GM19372 (cell line): ENCODE measurements at regions not wholly inside any gene's neighbourhood (a gene's known extent, or its start where the extent isn't known, plus 50 kb on each side); places are given as distances from the start of the nearest gene placed in this dataset.

Source experiments
- ATAC-seq: cut with Tn5 transposase; IDR thresholded peaks from one replicate; pipeline ENCODE4 v1.9.1; 2021; ENCODE audit warnings: mild to moderate bottlenecking, low read depth, moderate library complexity; ENCODE audit not compliant: unreplicated experiment

DNA sequence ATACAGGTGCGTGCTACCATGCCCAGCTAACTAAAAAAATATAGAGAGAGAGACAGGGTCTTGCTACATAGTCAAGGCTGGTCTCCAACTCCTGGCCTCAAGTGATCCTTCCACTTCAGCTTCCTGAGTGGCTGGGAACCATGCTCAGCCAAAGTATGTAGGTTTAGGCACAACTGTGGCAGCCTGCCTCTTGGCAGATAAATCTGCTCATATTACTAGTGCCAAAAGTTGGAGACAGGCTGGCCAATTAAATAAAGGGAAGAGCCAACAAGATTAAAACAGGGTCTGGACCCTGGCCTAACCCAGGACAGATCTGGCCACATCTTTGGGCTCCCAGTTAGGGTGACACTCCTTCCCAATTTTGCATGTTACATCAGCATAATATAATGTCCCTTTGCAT is 151.7 kb downstream of the CBLN1 start:
- no peak for ATAC-seq

DNA sequence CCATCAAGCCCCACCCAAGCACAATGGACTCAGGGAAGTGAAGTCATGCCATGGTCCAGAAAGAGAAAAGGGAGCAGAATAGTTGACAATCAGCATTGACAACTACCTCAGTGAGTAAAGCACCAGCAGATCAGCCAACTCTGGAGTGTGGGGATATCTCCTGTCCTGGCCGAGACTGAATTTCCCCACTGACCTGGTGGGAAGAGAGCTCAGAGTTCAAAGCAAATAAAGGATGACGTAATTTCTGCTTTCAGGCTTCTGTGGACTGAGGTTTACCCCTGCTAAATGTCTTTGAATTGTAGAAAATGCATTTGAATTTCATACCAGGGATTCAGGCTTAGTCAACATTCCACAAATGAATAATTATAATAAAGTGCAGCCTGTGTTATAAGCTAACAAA is 152.9 kb downstream of the CBLN1 start:
- ATAC-seq, result no peak

DNA sequence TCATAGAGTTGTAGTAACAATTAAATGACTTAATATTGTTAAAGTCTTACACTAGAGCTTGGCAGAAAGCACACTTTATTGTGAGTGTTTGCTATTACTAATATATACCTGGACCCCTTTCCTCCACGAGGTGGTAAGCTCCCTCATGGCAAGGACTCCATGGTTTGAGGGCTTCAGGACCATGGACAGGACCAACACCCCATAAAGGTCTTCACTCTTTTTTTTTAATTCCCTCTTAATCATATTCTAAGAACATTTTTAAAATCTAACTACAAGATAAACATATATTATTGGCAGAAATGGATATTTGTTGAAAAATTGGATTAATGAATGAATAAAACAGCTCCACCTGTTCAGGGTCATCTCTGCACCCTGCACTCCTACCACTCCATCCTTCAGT is 154.5 kb downstream of the CBLN1 start:
- no peak for ATAC-seq

DNA sequence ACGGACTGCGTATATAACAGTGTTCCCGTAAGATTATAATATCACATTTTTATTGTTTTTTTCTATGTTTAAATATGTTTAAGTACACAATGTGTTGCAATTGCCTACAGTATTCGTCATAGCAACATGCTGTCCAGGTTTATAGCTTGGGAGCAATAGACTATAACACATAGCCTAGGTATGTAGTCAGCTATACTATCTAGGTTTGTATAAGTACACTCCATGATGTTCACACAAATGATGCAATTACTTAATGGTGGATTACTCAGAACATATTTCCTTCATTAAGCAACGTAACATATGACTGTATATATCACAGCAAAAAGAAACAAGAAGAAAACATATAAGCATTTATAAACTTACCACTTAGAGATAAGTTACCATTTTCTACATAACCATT is 160.0 kb downstream of the CBLN1 start:
- no peak for ATAC-seq

DNA sequence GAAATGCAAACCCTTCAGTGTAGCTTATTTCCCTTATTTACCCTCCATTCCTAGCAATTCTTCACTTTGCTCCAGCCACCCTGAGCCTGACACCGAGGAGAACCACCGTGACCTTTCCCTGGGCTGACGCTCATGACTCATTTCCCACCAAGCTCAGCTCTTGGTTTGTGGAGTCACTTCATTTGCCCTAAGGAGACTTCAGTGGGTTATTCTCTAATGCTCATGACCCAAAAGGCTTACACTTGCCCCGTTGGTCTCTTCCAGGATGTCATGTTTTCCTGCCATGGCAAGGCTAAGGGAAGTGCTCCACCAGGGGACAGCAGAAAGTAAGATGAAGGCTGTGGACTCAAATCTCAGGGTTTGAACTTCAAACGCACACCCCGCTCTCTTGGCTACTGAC is 161.0 kb downstream of the CBLN1 start:
- ATAC-seq, result no peak

DNA sequence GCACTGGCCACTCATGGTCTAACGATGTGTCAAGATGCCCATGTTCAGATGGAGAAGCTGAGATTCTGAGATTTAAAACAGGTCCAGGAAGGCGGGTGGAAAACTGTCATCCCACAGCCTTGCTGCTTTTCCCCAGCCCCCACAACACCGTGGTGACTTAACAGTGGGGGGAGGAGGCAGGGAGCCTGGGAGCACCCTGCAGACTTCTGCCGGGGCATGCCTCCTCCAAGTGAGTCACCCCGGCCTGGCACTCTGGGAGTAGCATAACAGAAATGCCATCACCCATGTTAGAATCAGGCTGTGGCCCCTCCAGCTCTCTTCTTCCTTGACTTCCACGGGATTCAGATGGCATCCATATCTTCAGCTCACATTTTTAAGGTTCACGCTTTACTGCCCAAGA is 164.8 kb downstream of the CBLN1 start:
- no peak for ATAC-seq

DNA sequence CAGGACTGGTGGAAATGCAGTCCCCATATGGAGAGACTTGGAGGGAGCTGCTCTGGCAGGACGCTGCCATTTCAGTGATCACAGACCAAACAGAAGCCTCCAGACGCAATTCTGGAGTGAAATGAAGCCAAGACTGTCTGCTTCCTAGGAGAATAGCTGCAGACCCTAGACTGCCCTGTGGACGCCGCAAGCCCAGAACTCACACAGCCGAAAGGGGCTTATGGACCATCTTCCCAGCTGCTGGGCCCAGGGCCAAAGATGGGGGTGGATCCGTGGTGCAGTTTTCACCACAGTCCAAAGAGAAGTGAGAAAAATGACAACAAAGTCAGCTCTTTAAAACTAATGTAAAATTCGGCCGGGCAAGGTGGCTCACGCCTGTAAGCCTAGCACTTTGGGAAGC is 165.7 kb downstream of the CBLN1 start:
- ATAC-seq, result no peak

DNA sequence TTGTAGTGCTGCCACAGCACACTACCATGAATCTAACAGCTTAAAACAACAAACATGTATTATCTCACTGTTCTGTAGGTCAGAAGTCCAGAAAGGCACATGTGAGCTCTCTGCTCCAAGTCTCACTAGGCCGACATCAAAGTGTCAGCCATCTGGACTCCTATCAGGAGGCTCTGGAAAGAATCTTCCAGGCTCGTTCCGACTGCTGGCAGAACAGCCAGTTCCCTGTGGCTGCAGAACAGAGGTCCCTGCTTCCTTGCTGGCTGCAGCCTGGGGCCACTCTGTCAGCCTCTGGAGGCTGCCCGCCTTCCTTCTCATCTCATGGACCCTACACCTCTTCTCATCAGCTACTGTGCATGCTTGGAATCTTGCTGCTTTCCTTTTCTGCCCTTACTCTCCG is 168.9 kb downstream of the CBLN1 start:
- ATAC-seq, result no peak

DNA sequence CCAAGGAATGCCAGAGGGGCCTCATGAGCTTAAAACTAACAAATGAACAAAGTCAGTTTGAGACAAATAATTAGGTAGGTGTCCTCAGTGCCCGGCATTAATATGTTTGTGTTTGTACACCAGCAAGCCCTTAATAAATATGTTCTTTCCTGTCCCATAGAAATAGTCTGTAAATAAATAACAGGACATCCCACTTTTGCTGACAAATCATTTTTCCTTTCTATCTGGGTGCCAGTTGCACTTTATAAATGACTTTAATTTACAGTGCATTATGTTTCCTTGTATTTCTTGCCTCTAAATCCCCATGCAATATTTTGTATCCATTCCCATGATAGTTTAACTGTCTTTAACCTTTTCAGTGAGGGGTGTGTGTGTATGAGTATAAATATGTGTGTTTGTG is 170.3 kb downstream of the CBLN1 start:
- no peak for ATAC-seq

DNA sequence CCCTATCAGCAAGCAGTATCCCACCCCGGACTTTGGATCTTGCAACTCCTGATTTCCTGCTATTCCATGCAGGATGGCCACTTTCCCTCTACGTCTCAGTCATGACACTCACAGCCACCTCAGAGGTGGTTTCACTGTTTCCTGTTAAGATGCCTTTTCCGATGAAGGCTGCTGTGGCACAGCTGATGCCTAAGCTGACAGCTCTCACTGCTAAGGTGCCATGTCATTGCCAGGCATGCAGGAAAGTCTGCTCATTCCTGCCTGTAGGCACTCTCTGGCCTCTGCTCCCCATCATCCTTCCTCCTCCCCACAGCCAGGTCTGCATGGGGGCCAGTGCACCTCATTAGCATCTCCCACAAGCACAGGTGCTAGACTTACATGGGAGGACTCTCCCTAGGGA is 173.0 kb downstream of the CBLN1 start:
- ATAC-seq, result no peak

DNA sequence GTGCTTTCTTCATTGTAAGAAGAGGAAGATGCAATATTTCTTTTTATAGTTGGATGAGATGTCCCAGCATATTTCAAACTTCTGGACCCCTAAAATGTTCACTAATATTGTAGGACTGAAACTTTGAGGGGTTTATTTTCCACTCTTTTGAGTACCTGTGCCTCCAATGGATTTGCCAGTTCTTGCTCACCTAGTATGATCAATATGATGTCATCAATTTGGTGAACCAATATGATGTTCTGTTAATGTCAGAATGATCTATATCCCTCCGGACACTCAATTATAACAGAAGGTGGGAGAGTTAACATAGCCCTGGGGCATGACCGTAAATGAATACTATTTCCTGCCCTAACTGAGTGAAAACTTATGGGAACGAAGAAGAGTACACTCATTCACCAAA is 178.3 kb downstream of the CBLN1 start:
- no peak for ATAC-seq

DNA sequence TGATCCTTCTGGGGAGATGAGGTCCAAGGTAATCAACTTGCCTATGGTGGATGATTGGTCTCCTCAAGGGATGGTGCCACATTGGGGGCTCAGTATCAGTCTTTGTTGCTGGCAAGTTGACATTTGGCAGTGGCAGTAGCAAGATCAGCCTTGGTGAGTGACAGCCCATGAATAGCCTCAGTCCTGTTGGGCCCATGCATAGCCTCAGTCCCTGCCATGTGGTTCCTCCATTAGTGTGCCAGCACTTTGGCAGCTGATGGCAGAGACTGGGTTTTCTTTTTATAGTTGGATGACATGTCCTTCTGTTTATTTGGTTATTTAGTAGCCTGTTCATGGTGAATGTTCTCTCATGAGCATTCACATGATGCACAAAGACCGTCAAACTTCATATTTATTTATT is 179.6 kb downstream of the CBLN1 start:
- ATAC-seq, result no peak

DNA sequence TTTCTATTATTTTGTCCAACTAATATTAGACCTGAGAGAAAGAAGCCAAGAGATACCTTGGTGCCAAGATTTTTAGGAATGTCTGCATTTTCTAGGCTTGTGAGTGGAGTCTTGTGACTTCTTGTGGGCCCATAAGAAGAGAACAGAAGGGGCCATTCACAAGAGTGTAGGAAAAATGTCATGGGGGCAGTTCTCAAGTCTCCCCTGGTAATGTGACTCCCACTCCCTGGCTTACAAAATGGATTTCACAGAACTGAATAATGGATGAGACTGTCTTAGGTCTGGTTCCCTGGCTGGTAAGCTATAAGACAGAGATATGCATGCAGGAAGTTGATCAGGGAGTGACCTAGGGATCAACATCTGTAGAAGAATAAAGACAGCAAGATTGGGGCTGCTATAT is 181.3 kb downstream of the CBLN1 start:
- ATAC-seq, result no peak

DNA sequence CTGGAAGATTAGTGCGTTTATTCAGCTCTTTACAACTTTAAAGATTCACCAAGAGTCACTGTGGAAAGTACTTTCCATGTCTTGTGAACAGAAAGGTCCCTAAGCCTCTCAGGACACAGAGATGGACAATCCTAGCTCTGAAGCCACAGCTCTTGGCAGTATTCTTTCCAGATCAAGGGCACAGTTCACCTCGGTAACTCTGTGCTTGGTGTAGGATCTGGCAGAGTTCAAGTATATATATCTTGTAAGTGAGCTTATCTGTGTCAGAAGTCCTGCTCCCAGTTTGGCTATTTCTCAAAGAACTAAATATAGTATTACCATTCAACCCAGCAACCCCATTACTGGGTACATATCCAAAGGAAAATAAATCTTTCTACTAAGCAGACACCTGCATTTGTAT is 183.7 kb downstream of the CBLN1 start:
- no peak for ATAC-seq

DNA sequence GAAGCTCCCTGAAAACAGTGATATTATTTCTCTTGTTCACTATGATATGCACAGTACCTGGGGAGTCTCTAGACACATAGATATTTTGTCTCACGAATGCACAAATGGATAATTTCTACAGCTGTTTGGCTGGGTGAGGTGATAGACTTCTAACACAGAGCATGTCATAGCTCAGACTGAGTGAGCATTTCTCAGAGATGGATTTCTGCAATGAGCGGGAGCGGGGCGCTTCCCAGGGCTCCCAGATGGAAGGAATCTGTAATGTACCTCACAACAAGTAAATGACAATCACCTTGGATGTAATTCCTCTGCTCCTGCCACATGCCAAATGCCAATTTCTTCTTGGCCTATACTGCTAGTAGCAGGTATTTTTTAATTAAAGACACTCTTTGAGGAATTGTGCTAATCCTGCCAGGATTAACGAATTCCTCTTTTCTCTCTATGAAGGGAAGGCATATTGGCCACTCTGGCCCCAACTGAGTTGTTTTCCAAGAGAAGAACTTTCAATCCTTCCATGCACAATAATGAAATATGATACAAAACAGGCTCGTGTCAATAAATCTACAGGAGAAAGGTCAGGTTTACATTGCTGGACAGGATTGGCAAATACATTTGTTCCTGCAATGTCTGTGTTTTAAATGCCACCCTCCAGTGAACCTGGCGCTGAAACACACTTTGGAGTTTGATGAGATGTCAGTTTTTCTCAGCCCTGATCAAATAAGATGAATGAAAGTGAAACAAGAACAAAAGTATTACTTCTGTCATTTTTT is 185.3 kb downstream of the CBLN1 start:
- no peak for ATAC-seq

DNA sequence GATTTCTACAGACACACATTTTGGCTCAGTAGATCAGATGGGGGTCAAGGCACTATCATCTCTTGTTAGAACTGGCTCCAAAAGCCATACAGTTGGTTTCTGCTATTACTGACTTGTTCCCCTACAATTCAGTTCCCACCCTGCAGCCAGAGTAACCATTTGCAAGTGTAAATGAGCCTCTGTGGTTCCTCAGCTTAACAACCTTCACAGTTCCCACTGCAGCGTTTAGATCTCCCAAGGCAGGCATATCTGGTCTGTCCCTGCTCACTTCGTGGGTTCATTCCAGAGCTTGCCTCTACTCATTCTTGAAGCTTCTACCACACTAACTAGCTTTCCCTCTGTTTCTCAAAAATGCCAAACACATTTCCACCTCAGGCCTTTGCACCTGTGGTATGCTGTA is 186.1 kb downstream of the CBLN1 start:
- no peak for ATAC-seq

DNA sequence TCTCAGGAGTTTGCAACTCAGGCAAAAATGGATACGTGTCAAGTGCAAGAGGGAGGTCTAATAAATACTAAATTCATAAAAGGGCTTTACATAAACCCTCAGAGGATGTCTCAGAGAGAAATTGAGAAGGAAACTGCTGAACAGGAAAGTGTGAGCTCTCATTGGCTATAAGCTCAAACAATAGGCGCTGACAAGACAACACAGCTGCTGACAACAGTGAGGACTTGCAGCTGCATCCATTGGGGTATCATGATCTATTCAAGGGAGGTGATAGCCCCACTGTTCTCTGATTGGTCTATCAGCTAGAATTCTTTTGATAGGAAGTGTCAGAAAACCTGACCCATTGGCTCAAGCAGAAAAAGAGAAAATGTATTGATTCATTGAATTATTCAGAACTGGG is 187.2 kb downstream of the CBLN1 start:
- no peak for ATAC-seq

DNA sequence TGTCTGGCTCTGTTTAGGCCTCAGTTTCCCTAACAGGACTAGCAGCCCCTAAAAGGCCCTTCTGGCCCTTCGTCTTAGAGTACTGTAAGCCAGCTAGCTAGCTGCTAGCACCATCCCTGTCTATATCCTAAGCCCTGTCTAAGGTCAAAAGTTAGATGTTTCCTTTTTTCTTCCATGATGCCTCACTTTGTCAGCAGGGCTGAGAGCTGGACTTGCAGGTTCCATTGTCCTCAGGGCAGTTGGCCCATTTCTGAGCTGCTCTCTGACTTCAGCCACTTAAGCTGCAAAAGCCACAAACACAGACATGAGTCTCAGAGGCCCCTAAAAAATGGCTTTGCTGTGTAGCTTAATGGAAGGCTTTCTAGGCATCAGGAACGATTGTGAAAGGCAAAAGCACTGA is 187.7 kb downstream of the CBLN1 start:
- no peak for ATAC-seq

DNA sequence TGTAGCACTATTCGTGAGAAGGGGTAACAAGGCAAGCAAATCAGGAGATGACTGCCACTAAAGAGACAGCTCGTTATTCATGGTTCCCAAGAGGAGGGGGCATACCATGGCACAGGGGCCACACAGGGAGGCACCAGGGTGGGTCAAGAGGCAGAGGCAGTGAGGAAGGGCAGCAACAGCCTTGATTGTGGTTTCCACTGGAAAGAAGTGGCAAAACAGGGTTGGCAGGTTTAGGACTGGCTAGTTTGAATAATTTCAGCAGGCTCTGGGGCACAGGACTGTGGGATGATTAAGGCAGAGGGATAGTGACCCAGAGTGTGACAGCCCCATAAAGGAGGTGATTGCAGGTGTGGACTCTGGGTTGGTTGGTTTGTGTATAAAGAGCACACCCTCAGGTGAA is 188.9 kb downstream of the CBLN1 start:
- ATAC-seq, result no peak

DNA sequence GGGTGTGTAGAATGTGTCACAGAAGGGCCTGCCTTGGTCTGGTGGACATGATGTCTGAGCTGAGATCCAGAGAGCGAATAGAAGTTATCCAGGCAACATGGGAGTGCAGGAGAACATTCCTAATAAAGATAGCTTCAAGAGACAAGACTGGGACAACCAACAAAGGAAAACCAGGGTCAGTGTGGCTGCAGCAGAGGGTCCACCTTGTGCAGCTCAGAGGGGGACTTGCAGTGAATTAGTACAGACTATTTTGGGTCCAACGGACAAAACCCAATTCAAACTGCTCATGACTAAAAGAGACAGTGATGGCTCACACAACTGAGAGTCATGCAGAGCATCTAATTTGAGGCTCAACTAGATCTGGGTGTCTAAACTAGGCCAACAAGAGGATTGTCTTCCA is 192.1 kb downstream of the CBLN1 start:
- ATAC-seq, result no peak

DNA sequence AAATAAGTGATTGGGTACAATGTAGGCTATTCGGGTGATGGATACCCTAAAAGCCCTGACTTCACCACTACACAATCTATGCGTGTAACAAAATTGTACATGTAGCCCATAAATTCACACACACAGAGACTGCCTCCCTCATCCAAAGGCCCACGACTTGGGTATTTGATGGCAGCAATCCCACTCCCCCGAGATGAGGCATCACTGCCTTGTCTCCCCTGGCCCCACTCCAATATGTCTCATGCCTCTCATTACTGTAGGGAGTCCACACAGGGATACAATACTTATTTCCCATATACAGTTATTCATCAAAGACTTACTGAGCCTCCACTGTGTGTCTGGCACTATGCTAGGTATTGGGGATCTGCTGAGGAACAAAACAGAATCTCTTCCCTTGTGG is 192.6 kb downstream of the CBLN1 start:
- ATAC-seq, result no peak

DNA sequence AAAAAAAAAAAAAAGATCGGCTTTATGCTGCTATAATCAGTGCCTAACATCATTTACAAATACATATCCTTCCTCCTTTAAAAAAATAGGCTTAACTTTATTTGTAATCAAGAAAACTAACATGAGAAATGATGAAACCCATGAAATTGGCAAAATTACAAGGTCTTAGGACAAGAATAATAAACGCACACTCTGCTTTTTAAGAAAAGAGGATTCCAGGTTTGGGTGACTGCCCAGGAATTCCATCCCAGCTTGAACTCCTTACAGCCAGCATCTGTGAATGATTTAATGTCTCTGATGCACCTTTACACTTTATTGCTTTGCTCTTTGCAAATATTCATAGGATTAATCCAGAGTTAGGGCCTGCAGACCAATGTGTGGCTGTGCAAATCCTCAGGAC is 196.0 kb downstream of the CBLN1 start:
- no peak for ATAC-seq
